ENCODE measurements at regions not wholly inside any gene's neighbourhood (a gene's known extent, or its start where the extent isn't known, plus 50 kb on each side); places are given as distances from the start of the nearest gene placed in this dataset.
"Not testable (repeated sequence)": the region's sequence is repeated elsewhere in the genome, so short reads cannot be mapped to it uniquely, and the experiment has no call there.

DNA sequence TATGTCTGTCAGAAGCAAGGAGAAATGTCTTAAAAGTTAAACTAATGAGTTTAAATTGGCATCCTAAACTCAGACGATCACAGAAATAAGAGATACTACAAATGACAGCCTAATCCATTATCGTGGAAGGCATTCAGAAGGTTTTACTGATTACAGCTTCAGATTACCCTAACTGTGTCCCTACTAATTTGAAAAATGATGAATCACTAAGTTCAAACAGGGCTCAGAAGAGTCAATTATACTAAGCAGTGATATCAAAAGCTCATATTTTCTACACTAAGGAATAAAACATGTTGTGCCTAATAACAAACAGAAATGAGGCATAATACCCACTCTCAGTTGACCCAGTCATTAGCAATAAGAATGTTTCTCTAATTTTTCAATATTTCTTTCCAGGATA, 152.0 kb upstream of the NRBF2 start:
- H3K27ac ChIP-seq (ENCODE audit: low read depth in 2 of 2, low read length in 2 of 2), result no peak overlapping the region
- H3K36me3 ChIP-seq (ENCODE audit: control insufficient read depth in 2 of 2, insufficient read depth in 2 of 2, low read length in 2 of 2), result no peaks in the 10 kb centered on the region
- no peaks in the 10 kb centered on the region for H3K9me3 ChIP-seq (ENCODE audit: control insufficient read depth in 2 of 2, low read length in 2 of 2)
- H3K4me3 ChIP-seq (ENCODE audit: low read length in 2 of 2), result no peak overlapping the region
- no peak overlapping the region for H3K9ac ChIP-seq (ENCODE audit: low read depth in 1 of 2, low read length in 2 of 2)
- no peaks in the 10 kb centered on the region for H3K27me3 ChIP-seq (ENCODE audit: control insufficient read depth in 2 of 2, insufficient read depth in 2 of 2, low read length in 2 of 2)
- no peaks in the 10 kb centered on the region for H3K4me1 ChIP-seq (ENCODE audit: control insufficient read depth in 2 of 2, insufficient read depth in 2 of 2, low read length in 2 of 2)

DNA sequence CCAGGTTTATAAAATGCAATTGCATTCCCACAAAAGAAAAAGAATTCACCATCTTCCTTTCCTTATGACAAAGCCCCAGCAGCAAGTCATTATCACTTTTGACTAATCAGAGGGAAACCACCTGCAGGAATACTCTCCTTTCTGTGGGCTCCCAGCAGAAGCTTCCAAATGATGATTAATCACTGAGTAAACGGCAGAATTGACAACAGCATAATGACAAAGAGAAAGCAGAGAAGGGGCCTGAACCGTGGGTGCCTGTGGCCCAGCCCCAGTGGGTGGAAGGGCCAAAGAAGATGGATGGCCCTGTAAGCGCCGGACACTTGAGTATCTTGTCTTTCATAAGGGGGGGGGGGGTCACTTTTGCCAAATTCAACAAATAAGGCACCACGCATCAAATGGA, 152.4 kb upstream of the NRBF2 start:
- Histone ChIP-seq H3K4me1 (ENCODE audit: control insufficient read depth in 2 of 2, insufficient read depth in 2 of 2, low read length in 2 of 2) (no peaks in the 10 kb centered on the region), H3K27me3 (ENCODE audit: control insufficient read depth in 2 of 2, insufficient read depth in 2 of 2, low read length in 2 of 2) (no peaks in the 10 kb centered on the region), H3K4me3 (ENCODE audit: low read length in 2 of 2) (no peak overlapping the region), H3K27ac (ENCODE audit: low read depth in 2 of 2, low read length in 2 of 2) (no peak overlapping the region), H3K9ac (ENCODE audit: low read depth in 1 of 2, low read length in 2 of 2) (no peak overlapping the region), H3K36me3 (ENCODE audit: control insufficient read depth in 2 of 2, insufficient read depth in 2 of 2, low read length in 2 of 2) (no peaks in the 10 kb centered on the region), H3K9me3 (ENCODE audit: control insufficient read depth in 2 of 2, low read length in 2 of 2) (no peaks in the 10 kb centered on the region)

- H3K36me3 ChIP-seq (ENCODE audit: control insufficient read depth in 2 of 2, insufficient read depth in 2 of 2, low read length in 2 of 2), result no peaks in the 10 kb centered on the region
- H3K9ac ChIP-seq (ENCODE audit: low read depth in 1 of 2, low read length in 2 of 2), result no peak overlapping the region
- H3K9me3 ChIP-seq (ENCODE audit: control insufficient read depth in 2 of 2, low read length in 2 of 2), result no peaks in the 10 kb centered on the region
- no peak overlapping the region for H3K27ac ChIP-seq (ENCODE audit: low read depth in 2 of 2, low read length in 2 of 2)
- H3K4me1 ChIP-seq (ENCODE audit: control insufficient read depth in 2 of 2, insufficient read depth in 2 of 2, low read length in 2 of 2), result no peaks in the 10 kb centered on the region
- H3K27me3 ChIP-seq (ENCODE audit: control insufficient read depth in 2 of 2, insufficient read depth in 2 of 2, low read length in 2 of 2), result no peaks in the 10 kb centered on the region
- H3K4me3 ChIP-seq (ENCODE audit: low read length in 2 of 2), result no peak overlapping the region
Measured at GRCh38 chr10:62979921-62980320, 153.2 kb upstream of the NRBF2 start.

DNA sequence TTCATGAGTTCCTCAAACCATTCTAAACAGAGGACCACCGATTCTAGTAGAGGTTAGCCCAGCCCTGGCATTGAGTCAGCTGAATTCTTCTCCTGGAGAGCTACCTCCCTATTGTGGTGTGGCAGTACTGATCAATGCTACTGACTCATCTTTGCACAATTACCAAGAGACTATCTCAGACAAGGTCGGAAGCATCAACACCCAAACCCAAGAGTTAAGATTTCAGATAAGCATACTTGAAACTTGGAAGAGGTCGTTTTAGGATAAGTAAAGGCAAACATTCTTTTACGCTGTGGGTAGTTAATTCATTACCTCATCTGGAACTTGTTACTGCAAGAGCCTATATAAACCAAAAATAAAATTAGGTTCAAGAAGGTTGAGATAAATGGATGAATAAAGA, 154.6 kb upstream of the NRBF2 start:
- Histone ChIP-seq H3K4me3 (ENCODE audit: low read length in 2 of 2) (no peak overlapping the region), H3K36me3 (ENCODE audit: control insufficient read depth in 2 of 2, insufficient read depth in 2 of 2, low read length in 2 of 2) (no peaks in the 10 kb centered on the region), H3K9me3 (ENCODE audit: control insufficient read depth in 2 of 2, low read length in 2 of 2) (no peaks in the 10 kb centered on the region), H3K27me3 (ENCODE audit: control insufficient read depth in 2 of 2, insufficient read depth in 2 of 2, low read length in 2 of 2) (no peaks in the 10 kb centered on the region), H3K27ac (ENCODE audit: low read depth in 2 of 2, low read length in 2 of 2) (no peak overlapping the region), H3K4me1 (ENCODE audit: control insufficient read depth in 2 of 2, insufficient read depth in 2 of 2, low read length in 2 of 2) (no peaks in the 10 kb centered on the region), H3K9ac (ENCODE audit: low read depth in 1 of 2, low read length in 2 of 2) (no peak overlapping the region)

GRCh38 chr10:62974795-62975194, 158.3 kb upstream of the NRBF2 start:
- not testable (repeated sequence) for H3K36me3 ChIP-seq (ENCODE audit: control insufficient read depth in 2 of 2, insufficient read depth in 2 of 2, low read length in 2 of 2); H3K4me1 ChIP-seq (ENCODE audit: control insufficient read depth in 2 of 2, insufficient read depth in 2 of 2, low read length in 2 of 2); H3K9ac ChIP-seq (ENCODE audit: low read depth in 1 of 2, low read length in 2 of 2); H3K4me3 ChIP-seq (ENCODE audit: low read length in 2 of 2); H3K9me3 ChIP-seq (ENCODE audit: control insufficient read depth in 2 of 2, low read length in 2 of 2); H3K27ac ChIP-seq (ENCODE audit: low read depth in 2 of 2, low read length in 2 of 2); H3K27me3 ChIP-seq (ENCODE audit: control insufficient read depth in 2 of 2, insufficient read depth in 2 of 2, low read length in 2 of 2)

DNA sequence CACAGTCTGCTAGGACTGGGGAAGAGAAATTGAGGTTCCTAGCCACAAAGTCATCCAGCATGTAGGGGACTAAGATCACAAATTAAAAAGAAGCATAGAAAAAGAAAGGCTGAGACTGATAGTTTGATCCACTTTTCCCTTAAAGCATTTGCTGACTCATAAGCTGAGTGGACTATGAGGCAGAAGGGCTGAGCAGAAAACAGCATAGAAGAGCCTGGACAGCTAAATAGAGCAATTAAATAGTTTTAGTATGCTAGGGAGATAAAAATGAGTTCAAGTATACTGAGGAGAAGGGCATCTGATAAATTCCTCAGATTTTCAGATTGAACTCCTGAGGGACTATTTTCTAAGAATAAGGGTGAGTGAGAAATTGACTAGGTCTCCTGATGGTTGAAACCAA, 155.9 kb upstream of the EGR2 start:
- H3K9me3 ChIP-seq (ENCODE audit: control insufficient read depth in 2 of 2, low read length in 2 of 2), result no peaks in the 10 kb centered on the region
- no peak overlapping the region for H3K4me3 ChIP-seq (ENCODE audit: low read length in 2 of 2)
- no peak overlapping the region for H3K27ac ChIP-seq (ENCODE audit: low read depth in 2 of 2, low read length in 2 of 2)
- H3K9ac ChIP-seq (ENCODE audit: low read depth in 1 of 2, low read length in 2 of 2), result no peak overlapping the region
- no peaks in the 10 kb centered on the region for H3K27me3 ChIP-seq (ENCODE audit: control insufficient read depth in 2 of 2, insufficient read depth in 2 of 2, low read length in 2 of 2)
- H3K36me3 ChIP-seq (ENCODE audit: control insufficient read depth in 2 of 2, insufficient read depth in 2 of 2, low read length in 2 of 2), result no peaks in the 10 kb centered on the region
- H3K4me1 ChIP-seq (ENCODE audit: control insufficient read depth in 2 of 2, insufficient read depth in 2 of 2, low read length in 2 of 2), result no peaks in the 10 kb centered on the region

- H3K27ac ChIP-seq (ENCODE audit: low read depth in 2 of 2, low read length in 2 of 2), result no peak overlapping the region
- no peaks in the 10 kb centered on the region for H3K4me1 ChIP-seq (ENCODE audit: control insufficient read depth in 2 of 2, insufficient read depth in 2 of 2, low read length in 2 of 2)
- no peaks in the 10 kb centered on the region for H3K27me3 ChIP-seq (ENCODE audit: control insufficient read depth in 2 of 2, insufficient read depth in 2 of 2, low read length in 2 of 2)
- no peaks in the 10 kb centered on the region for H3K36me3 ChIP-seq (ENCODE audit: control insufficient read depth in 2 of 2, insufficient read depth in 2 of 2, low read length in 2 of 2)
- no peak overlapping the region for H3K9ac ChIP-seq (ENCODE audit: low read depth in 1 of 2, low read length in 2 of 2)
- no peaks in the 10 kb centered on the region for H3K9me3 ChIP-seq (ENCODE audit: control insufficient read depth in 2 of 2, low read length in 2 of 2)
- H3K4me3 ChIP-seq (ENCODE audit: low read length in 2 of 2), result no peak overlapping the region
Measured at GRCh38 chr10:62964026-62964425, 147.9 kb upstream of the EGR2 start.

GRCh38 chr10:62961951-62962523, 145.9 kb upstream of the EGR2 start:
- H3K9me3 ChIP-seq (ENCODE audit: control insufficient read depth in 2 of 2, low read length in 2 of 2), result no peaks in the 10 kb centered on the region
- no peaks in the 10 kb centered on the region for H3K4me1 ChIP-seq (ENCODE audit: control insufficient read depth in 2 of 2, insufficient read depth in 2 of 2, low read length in 2 of 2)
- no peaks in the 10 kb centered on the region for H3K36me3 ChIP-seq (ENCODE audit: control insufficient read depth in 2 of 2, insufficient read depth in 2 of 2, low read length in 2 of 2)

GRCh38 chr10:62960416-62960815, 144.2 kb upstream of the EGR2 start:
- no peak overlapping the region for H3K9ac ChIP-seq (ENCODE audit: low read depth in 1 of 2, low read length in 2 of 2)
- no peaks in the 10 kb centered on the region for H3K27me3 ChIP-seq (ENCODE audit: control insufficient read depth in 2 of 2, insufficient read depth in 2 of 2, low read length in 2 of 2)
- no peaks in the 10 kb centered on the region for H3K9me3 ChIP-seq (ENCODE audit: control insufficient read depth in 2 of 2, low read length in 2 of 2)
- H3K4me3 ChIP-seq (ENCODE audit: low read length in 2 of 2), result no peak overlapping the region
- H3K27ac ChIP-seq (ENCODE audit: low read depth in 2 of 2, low read length in 2 of 2), result no peak overlapping the region
- no peaks in the 10 kb centered on the region for H3K36me3 ChIP-seq (ENCODE audit: control insufficient read depth in 2 of 2, insufficient read depth in 2 of 2, low read length in 2 of 2)
- no peaks in the 10 kb centered on the region for H3K4me1 ChIP-seq (ENCODE audit: control insufficient read depth in 2 of 2, insufficient read depth in 2 of 2, low read length in 2 of 2)

More at GRCh38 chr10:62961951-62962523, 145.9 kb upstream of the EGR2 start:
- Histone ChIP-seq H3K27me3 (ENCODE audit: control insufficient read depth in 2 of 2, insufficient read depth in 2 of 2, low read length in 2 of 2) (no peaks in the 10 kb centered on the region), H3K4me3 (ENCODE audit: low read length in 2 of 2) (no peak overlapping the region), H3K9ac (ENCODE audit: low read depth in 1 of 2, low read length in 2 of 2) (no peak overlapping the region), H3K27ac (ENCODE audit: low read depth in 2 of 2, low read length in 2 of 2) (no peak overlapping the region)

DNA sequence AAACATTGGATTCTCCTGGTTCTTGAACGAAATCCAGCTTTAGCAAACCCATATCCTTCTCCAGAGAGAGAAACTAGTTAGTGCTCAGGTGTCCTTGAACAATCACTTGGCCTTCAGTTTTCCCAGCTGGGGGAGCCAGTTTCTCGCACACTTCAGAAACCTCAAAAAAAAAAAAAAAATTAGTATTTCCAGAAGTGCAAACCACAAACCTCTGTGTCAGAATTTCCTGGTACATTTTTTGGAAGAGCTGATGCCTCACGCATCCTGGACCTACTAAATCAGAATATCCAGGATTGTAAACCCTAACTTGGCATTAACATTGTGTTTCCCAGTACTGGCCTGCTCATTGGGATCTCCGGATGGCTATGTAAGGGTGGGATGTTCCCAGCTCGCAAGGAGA, 143.4 kb upstream of the EGR2 start:
- H3K9ac ChIP-seq (ENCODE audit: low read depth in 1 of 2, low read length in 2 of 2), result no peak overlapping the region
- H3K36me3 ChIP-seq (ENCODE audit: control insufficient read depth in 2 of 2, insufficient read depth in 2 of 2, low read length in 2 of 2), result no peaks in the 10 kb centered on the region
- no peaks in the 10 kb centered on the region for H3K4me1 ChIP-seq (ENCODE audit: control insufficient read depth in 2 of 2, insufficient read depth in 2 of 2, low read length in 2 of 2)
- no peaks in the 10 kb centered on the region for H3K27me3 ChIP-seq (ENCODE audit: control insufficient read depth in 2 of 2, insufficient read depth in 2 of 2, low read length in 2 of 2)
- no peak overlapping the region for H3K4me3 ChIP-seq (ENCODE audit: low read length in 2 of 2)
- no peak overlapping the region for H3K27ac ChIP-seq (ENCODE audit: low read depth in 2 of 2, low read length in 2 of 2)
- no peaks in the 10 kb centered on the region for H3K9me3 ChIP-seq (ENCODE audit: control insufficient read depth in 2 of 2, low read length in 2 of 2)

GRCh38 chr10:62958980-62959379, 142.8 kb upstream of the EGR2 start:
- no peak overlapping the region for H3K27ac ChIP-seq (ENCODE audit: low read depth in 2 of 2, low read length in 2 of 2)
- H3K9me3 ChIP-seq (ENCODE audit: control insufficient read depth in 2 of 2, low read length in 2 of 2), result no peaks in the 10 kb centered on the region
- H3K9ac ChIP-seq (ENCODE audit: low read depth in 1 of 2, low read length in 2 of 2), result no peak overlapping the region
- no peak overlapping the region for H3K4me3 ChIP-seq (ENCODE audit: low read length in 2 of 2)
- no peaks in the 10 kb centered on the region for H3K27me3 ChIP-seq (ENCODE audit: control insufficient read depth in 2 of 2, insufficient read depth in 2 of 2, low read length in 2 of 2)
- H3K4me1 ChIP-seq (ENCODE audit: control insufficient read depth in 2 of 2, insufficient read depth in 2 of 2, low read length in 2 of 2), result no peaks in the 10 kb centered on the region
- no peaks in the 10 kb centered on the region for H3K36me3 ChIP-seq (ENCODE audit: control insufficient read depth in 2 of 2, insufficient read depth in 2 of 2, low read length in 2 of 2)
